ENCODE measurements at regions not wholly inside any gene's neighbourhood (a gene's known extent, or its start where the extent isn't known, plus 50 kb on each side); places are given as distances from the start of the nearest gene placed in this dataset.
"Not testable (repeated sequence)": the region's sequence is repeated elsewhere in the genome, so short reads cannot be mapped to it uniquely, and the experiment has no call there.

DNA sequence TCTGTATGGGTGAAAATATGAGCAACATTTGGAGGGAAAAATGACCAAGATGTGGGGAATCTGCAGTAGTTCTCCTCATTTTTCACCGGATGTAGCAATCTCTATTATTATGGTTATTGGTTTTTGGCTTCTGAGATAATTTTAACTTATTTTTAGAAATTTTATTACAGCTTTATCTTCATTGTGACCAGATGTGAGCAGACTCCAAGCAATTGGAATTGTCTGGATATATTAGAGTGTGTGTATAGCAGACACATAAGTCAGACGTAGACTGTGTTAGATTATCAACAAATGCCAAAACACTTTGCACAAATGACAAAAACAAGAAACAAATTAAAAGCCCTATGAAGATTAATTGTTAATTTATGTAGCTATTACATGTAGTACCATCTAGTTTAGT lies 249.1 kb downstream of the DNAJB9 start:
- DNase-seq, result no peak

GRCh38 chr7:108824840-108825580 lies 255.3 kb downstream of the DNAJB9 start:
- DNase-seq, result no peak

DNA sequence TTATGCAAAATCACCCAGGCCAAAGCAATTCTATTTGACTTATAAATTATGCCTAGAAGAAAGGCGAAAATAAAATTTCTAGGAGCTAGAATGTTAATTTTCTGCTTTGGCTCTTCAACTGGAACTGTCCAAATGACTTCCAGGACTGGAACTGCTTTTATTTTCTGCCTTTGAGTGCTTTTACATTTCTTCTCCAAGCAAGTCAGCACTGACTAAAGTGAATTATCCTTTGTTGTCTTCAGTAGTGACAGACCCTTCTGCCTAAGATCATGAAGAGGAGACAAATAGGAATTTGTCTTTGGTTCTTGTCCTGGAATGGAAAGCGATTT lies 255.9 kb downstream of the DNAJB9 start:
- DNase-seq, result no peak

GRCh38 chr7:108836256-108836655 lies 266.6 kb downstream of the DNAJB9 start:
- no peak for DNase-seq

GRCh38 chr7:108838198-108838597 lies 268.5 kb downstream of the DNAJB9 start:
- no peak for DNase-seq

- no peak for DNase-seq
Measured at GRCh38 chr7:108839076-108839475, 269.4 kb downstream of the DNAJB9 start.

- no peak for DNase-seq
Measured at GRCh38 chr7:108845951-108846350, 276.3 kb downstream of the DNAJB9 start.

DNA sequence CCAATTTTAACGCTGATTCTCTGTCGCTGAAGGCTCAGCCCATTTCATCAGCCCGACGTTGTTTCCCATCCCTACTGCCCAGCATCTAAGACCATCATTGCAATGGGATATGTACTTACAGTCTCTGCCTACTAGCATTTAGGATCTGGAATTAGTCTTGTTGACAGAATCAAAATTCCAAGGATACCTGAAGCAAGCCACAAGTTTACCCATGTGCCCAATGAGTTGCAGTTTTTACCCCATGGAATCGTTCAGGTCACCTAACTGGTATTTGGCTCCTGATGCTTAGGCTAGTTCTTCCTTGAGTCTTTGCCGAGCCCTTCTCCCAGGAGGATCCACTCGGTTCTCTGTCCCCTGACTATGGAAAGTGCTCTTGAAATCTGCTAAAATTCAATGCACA lies 276.8 kb downstream of the DNAJB9 start:
- no peak for DNase-seq

- no peak for DNase-seq
Measured at GRCh38 chr7:108848486-108848885, 278.8 kb downstream of the DNAJB9 start.

DNA sequence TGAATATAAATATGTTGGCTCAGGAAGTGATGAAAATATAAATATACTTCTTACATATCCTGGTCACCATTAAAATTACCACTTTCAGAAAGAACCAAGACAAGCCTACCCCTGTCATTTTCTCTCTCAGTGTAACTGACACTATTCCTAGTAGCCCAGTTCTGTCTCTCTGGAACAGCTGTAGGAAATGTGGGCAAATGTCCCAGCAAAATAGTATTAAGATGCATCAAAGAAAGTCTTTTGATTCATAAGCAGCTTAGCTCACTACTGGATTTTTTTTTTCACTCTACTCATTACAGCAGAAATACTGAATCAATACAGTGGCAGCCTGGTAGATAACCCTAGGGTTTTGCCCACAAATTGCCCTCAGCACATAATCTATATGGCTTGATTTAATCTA lies 290.9 kb downstream of the DNAJB9 start:
- DNase-seq, result no peak

GRCh38 chr7:108861071-108861470 lies 291.4 kb downstream of the DNAJB9 start:
- no peak for DNase-seq

DNA sequence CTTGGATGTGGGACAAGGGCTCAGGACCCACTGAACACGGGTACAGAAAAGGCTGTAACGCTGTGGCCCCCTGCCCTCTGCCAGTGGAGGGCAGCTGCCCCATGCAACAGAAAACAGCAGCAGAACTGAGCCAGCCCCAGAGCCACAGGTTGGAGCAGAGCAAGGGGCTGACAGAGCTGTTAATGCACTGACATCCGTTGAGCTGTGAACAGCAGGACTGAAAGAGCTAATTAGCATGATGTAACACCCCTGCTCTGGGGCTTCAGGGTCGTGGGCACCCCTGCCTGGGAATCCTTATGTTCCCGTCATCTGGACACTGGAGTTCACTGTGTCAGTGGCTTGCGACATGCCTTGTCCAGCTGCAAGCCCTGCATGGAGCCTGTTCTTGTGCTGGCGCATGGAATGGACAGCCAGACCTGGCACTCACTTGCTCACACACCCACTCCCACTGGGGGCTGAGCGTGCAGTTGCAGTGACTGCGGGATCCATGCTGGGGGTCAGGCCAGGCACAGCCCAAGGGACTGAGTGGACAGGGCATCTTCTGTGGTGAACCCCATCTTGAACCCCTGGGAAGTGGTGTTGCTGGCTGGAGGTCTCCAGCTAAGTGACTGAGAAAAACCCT lies 293.7 kb downstream of the DNAJB9 start:
- no peak for DNase-seq

DNA sequence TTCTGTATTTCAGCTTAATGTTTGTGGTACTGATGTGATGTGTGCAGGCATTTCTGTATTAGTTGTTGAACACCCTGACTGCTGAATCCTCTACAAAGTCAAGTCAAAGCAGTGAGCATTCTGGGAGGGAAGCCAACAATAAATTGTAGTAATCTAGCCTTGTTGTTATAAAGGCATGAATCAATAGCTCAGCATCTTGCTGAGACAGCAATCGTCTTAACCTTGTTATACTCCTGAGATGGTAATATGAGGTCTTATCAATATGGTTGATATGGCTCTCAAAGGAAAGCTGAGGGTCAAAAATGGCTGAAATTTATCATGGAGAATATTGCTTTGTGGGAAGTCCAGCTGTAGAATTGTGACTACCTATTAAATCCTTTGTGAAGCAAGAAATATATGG lies 299.4 kb downstream of the DNAJB9 start:
- DNase-seq, result no peak

DNA sequence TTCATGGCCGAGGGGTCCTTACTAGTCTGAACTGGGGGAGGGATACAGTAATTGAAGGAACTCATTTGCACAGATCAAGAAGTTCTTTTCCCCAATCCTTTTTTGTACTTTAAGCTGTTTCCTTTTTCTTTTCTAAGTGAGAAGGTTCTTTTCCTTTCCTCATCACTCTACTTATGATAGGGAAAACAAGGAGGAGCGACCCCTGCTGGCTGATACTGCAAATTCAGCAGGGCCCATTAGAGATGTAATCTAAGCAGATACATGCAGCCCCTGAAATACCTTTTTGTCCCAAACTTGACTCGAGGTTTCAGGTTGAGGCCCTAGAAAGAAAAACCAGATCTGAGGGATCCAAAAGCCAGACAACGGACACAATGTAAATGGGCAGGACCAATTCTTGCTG lies 305.5 kb downstream of the DNAJB9 start:
- no peak for DNase-seq

DNA sequence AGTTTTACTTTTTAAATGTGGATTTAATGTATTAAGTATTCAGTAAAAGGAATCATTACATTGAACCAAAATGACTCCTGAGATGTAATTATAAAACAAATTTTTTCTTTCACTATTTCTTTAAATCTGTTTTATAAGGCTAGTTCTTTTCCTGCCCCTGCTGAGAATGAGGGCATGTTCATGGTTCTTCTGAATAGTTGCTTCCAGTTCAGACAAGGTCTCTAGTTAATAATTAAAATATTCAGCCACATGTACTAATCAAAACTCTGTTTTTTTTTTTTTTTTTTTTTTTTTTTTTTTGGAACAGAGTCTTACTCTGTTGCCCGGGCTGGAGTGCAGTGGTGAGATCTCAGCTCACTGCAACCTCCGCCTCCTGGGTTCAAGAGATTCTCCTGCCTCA lies 321.2 kb downstream of the DNAJB9 start:
- no peak for DNase-seq

- no peak for DNase-seq
Measured at GRCh38 chr7:108908456-108908855, 338.8 kb downstream of the DNAJB9 start.

- DNase-seq, result no peak
Measured at GRCh38 chr7:108911016-108911415, 341.3 kb downstream of the DNAJB9 start.

DNA sequence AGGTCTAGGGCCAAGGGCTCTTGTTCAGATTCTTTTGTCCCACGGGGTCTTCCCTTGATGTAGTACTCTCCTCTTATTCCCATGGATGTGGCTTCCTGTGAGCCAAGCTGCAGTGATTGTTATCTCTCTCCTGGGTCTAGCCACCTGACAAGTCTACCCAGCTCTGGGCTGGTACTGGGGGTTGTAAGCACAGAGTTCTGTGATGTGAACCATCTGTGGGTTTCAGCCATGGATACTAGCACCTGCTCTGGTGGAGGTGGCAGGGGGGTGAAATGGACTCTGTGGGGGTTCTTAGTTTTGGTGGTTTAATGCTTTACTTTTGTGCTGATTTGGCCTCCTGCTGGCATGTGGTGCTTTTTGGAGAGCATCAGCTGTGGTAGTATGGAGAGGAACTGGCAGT lies 350.8 kb downstream of the DNAJB9 start:
- DNase-seq, result no peak

DNA sequence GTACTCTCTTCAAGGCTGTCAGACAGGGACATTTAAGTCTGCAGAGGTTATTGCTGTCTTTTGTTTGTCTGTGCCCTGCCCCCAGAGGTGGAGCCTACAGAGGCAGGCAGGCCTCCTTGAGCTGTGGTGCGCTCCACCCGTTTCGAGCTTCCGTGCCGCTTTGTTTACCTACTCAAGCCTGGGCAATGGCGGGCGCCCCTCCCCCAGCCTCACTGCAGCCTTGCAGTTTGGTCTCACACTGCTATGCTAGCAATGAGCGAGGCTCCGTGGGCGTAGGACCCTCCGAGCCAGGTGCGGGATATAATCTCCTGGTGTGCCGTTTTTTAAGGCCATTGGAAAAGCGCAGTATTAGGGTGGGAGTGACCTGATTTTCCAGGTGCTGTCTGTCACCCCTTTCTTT lies 373.4 kb downstream of the DNAJB9 start:
- DNase-seq, result not testable (repeated sequence)

- DNase-seq, result no peak
Measured at GRCh38 chr7:108947526-108947925, 377.9 kb downstream of the DNAJB9 start.

- DNase-seq, result peak; percentile 43
Measured at GRCh38 chr7:108972004-108972403, 402.3 kb downstream of the DNAJB9 start.

DNA sequence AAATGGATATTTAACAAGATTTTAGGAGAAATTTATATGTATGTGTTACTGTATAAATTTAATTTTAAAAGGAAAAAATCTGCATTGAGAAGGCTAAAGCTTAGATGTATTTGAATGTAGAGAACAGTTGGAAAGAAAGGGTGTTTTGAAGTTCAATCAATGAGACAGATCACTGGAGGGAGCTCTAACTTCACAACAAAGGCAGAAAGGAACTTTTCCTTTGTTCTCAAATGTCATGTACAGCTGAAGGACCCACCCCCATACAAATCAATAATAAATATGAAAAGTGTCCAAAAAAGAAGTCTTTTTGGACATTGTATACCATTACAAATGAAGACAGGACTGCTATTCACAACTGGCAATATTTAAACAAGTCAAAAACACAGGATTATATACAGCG lies 403.4 kb downstream of the DNAJB9 start:
- DNase-seq, result peak; percentile 31

DNA sequence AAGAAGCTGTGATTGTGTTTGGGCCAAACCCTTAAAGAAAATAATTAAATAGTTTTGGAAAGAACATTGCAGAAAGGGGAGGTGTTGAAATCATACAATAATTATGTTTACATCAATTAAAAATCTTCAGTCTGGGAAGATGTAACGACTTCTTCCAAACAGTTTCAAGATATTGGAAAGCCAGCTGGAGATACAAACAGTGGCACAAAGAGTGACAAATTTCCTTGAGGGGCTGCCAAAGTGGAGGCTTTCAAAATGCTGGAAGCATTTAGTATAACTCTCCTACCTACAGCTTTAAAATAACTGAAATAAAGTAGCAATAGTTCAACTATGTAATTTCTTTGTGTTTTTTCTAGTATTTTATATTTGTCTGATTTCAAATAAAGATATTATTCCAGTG lies 405.0 kb downstream of the DNAJB9 start:
- no peak for DNase-seq

GRCh38 chr7:108985037-108985436 lies 415.4 kb downstream of the DNAJB9 start:
- DNase-seq, result no peak

- DNase-seq, result no peak
Measured at GRCh38 chr7:108989319-108989718, 419.6 kb downstream of the DNAJB9 start.
